ENCODE measurements at regions not wholly inside any gene's neighbourhood (a gene's known extent, or its start where the extent isn't known, plus 50 kb on each side); places are given as distances from the start of the nearest gene placed in this dataset.

DNA sequence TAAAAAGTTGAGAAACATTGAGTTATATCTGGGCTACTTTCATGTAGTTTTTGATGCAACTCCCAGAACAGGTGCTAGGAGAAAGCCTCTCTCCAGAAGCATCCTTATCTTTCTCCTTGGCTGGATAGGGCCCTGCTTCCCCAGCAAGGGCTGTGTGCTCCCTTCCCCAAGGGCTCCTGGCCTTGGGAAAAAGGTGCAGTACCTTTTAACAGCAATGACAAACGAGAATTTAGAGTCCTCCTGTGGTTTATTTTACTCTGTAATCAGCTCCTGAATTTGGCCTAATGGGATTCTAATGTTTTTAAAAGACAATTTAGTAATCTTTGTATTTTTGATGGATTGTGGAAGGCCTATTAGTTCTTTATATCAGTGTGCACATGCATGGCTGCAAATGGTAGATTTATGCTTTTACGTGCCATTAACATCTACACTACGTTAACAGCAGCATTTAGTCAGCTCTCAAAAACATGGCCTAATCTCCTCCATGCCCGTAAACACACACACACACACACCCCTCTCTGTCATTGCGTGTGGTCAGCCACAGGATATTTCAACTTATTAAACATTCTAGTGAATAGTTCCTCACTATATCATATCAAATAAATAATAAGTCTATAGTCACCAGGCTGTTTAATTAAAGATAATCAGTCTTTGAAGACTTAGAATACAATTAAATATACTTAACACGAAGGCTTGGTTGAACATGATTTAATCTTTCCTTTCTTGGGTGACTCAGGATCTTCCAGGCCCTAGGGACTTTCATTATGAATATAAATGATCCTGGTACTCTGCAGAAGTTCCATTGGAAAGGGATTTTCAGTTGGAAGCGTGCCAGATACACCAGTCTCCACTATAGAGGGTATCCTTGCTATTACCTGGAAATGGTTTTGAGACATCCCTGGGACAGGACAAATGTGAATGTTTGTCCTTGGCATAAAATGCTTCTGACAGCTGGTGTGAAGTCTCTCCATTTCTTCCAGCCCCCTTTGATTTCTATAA is 181.4 kb upstream of the PWP1 start:
- Histone ChIP-seq H3K36me3 (replicated peaks in 1 of 2; ENCODE audit: insufficient read depth in 1 of 2, low read depth in 2 of 2) (no peaks in the 10 kb centered on the region), H3K4me1 (no peaks in the 10 kb centered on the region), H3K27me3 (no peaks in the 10 kb centered on the region), H3K9me3 (no peaks in the 10 kb centered on the region), H3K27ac (no peak overlapping the region), H3K4me3 (no peak overlapping the region)
- no peak for ATAC-seq
- TF ChIP-seq, protein P1, sequence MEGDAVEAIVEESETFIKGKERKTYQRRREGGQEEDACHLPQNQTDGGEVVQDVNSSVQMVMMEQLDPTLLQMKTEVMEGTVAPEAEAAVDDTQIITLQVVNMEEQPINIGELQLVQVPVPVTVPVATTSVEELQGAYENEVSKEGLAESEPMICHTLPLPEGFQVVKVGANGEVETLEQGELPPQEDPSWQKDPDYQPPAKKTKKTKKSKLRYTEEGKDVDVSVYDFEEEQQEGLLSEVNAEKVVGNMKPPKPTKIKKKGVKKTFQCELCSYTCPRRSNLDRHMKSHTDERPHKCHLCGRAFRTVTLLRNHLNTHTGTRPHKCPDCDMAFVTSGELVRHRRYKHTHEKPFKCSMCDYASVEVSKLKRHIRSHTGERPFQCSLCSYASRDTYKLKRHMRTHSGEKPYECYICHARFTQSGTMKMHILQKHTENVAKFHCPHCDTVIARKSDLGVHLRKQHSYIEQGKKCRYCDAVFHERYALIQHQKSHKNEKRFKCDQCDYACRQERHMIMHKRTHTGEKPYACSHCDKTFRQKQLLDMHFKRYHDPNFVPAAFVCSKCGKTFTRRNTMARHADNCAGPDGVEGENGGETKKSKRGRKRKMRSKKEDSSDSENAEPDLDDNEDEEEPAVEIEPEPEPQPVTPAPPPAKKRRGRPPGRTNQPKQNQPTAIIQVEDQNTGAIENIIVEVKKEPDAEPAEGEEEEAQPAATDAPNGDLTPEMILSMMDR (IDR thresholded peaks at IDR 0.05), result no peak
- no peak for TF ChIP-seq POLR2A (IDR thresholded peaks at IDR 0.05)
- 69% methylated on average over 7 of the region's 7 CpGs for WGBS, 2 donors
- intact Hi-C loops (cut with DNase I), result no loop called here
- DNase-seq, result no peak

DNA sequence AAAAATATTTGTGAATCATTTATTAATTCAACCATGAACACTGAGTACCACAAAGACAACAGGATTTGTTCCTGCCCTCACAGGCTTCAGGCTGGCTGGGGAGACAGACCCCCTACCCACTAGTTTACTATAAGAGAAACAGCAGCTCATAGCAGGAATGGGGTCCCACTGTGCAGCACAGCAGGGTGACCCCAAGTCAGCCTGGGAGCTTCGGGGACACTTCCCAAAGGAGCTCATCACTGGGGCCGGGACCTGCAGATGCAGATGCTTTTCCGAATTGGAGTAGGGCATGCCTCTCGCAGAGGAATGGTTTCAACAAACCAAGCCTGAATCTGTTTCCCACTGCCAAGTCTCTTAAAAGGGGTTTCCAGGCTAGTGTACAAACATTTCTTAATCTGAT is 176.2 kb upstream of the PWP1 start:
- Histone ChIP-seq H3K36me3 (replicated peaks in 1 of 2; ENCODE audit: insufficient read depth in 1 of 2, low read depth in 2 of 2) (no peaks in the 10 kb centered on the region), H3K4me1 (no peaks in the 10 kb centered on the region), H3K27me3 (no peaks in the 10 kb centered on the region), H3K4me3 (no peak overlapping the region), H3K27ac (no peak overlapping the region), H3K9me3 (no peaks in the 10 kb centered on the region)
- WGBS, 2 donors, result 40 to 53% methylated on average over 3 to 4 of the region's 4 CpGs
- intact Hi-C loops (cut with DNase I), result no loop called here
- DNase-seq (no peak), ATAC-seq (no peak)
- TF ChIP-seq, protein P1 (IDR thresholded peaks at IDR 0.05), result no peak
- no peak for TF ChIP-seq POLR2A (IDR thresholded peaks at IDR 0.05)

DNA sequence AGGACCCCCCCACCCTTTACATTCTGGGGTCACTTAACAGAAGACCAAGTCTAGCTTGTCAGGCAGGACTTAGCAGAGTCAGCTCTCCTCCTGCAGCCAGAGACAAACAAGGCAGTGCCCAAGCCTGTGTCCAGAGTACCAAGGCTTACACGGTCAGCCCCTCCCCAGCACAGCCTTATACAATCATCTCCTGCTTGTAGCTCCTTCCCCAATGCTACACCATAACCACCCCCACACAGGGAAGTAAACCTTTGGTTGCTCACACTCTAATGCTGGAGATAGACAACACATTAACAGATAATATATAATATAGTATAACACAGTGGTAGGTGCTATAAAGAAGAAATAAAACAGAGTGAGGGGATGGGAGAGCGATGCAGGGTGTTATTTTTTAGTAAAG is 175.4 kb upstream of the PWP1 start:
- DNase-seq (no peak), ATAC-seq (no peak)
- Histone ChIP-seq H3K4me1 (no peaks in the 10 kb centered on the region), H3K27me3 (no peaks in the 10 kb centered on the region), H3K36me3 (replicated peaks in 1 of 2; ENCODE audit: insufficient read depth in 1 of 2, low read depth in 2 of 2) (no peaks in the 10 kb centered on the region), H3K27ac (no peak overlapping the region), H3K9me3 (no peaks in the 10 kb centered on the region), H3K4me3 (no peak overlapping the region)
- intact Hi-C loops (cut with DNase I), result no loop called here
- TF ChIP-seq POLR2A (IDR thresholded peaks at IDR 0.05), result no peak
- TF ChIP-seq, protein P1 (IDR thresholded peaks at IDR 0.05), result no peak
- 46 to 66% methylated on average over 2 of the region's 2 CpGs for WGBS, 2 donors

DNA sequence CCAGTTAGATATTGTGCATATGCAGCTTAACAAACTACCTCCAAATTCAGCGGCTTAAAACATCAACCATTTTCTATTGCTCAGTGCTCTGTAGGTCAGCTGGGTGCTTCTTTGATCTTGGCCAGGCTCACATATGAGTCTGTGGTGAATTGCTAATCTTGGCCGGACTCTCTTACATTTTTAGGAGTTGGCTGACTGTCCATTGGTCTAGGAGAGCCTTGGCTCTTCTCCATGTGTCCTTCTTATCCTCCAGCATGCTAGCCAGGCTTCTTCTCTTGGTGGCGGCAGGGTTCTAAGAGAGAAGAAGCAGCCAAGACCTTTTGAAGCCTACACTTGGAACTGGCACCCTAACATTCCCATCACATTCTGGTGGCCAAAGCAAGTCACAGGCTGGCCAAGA is 174.3 kb upstream of the PWP1 start:
- TF ChIP-seq, protein P1 (IDR thresholded peaks at IDR 0.05), result no peak
- no peaks in the 10 kb centered on the region for H3K9me3 ChIP-seq
- no peaks in the 10 kb centered on the region for H3K4me1 ChIP-seq
- H3K36me3 ChIP-seq (replicated peaks in 1 of 2; ENCODE audit: insufficient read depth in 1 of 2, low read depth in 2 of 2), result no peaks in the 10 kb centered on the region
- 60 to 87% methylated on average over 3 of the region's 3 CpGs for WGBS, 2 donors
- no peak overlapping the region for H3K4me3 ChIP-seq
- no peaks in the 10 kb centered on the region for H3K27me3 ChIP-seq
- ATAC-seq (no peak), DNase-seq (peak in 1 of 4 donors; percentile 10)
- no peak overlapping the region for H3K27ac ChIP-seq
- intact Hi-C loops (cut with DNase I), result no loop called here

DNA sequence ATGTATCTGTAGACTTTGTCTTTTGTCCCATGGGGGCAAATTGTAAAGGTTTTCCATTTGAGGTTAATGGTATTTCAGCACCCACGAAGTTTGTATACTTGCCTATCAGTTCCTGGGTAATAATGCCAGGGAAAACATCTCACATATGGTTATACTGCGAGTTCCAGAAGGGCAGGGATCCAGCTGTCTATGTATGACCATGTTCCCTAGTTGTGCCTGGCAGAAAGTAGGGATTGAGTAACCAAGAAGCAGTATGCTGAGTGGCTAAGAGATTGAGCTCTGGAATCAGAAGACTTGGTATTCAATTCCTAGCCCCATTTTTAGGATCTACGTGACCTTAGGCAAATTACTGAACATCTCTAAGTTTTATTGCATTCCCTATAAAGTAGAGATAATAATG is 173.2 kb upstream of the PWP1 start:
- no peak for ATAC-seq
- intact Hi-C loops (cut with DNase I), result no loop called here
- Histone ChIP-seq H3K9me3 (no peaks in the 10 kb centered on the region), H3K27ac (no peak overlapping the region), H3K4me1 (no peaks in the 10 kb centered on the region), H3K4me3 (no peak overlapping the region), H3K27me3 (no peaks in the 10 kb centered on the region), H3K36me3 (replicated peaks in 1 of 2; ENCODE audit: insufficient read depth in 1 of 2, low read depth in 2 of 2) (no peaks in the 10 kb centered on the region)
- 27 to 56% methylated on average over 3 of the region's 3 CpGs for WGBS, 2 donors
- TF ChIP-seq, protein P1 (IDR thresholded peaks at IDR 0.05), result no peak
- no peak for TF ChIP-seq POLR2A (IDR thresholded peaks at IDR 0.05)
- DNase-seq, result no peak

All from body of pancreas (tissue), 4 donors.